ENCODE measurements at regions not wholly inside any gene's neighbourhood (a gene's known extent, or its start where the extent isn't known, plus 50 kb on each side); places are given as distances from the start of the nearest gene placed in this dataset.

DNA sequence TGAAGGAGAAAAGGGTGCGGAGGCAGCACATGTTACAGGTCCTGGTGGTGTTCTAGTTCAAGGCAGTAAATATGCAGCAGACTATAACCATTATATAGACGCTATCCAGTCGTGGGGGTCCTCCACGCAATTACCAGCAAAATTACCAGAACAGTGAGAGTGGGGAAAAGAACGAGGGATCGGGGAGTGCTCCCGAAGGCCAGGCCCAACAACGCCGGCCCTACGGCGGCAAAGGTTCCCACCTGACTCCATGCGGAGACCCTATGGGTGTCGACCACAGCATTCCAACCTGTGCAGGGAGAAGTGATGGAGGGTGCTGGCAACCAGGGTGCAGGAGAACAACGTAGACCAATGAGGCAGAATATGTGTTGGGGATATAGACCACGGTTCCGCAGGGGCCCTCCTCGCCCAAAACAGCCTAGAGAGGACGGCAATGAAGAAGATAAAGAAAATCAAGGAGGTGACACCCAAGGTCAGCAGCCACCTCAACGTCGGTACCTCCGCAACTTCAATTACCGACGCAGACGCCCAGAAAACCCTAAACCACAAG is 89.0 kb upstream of the TPM1 start:
- DNase-seq (ENCODE audit: low read depth in 3 of 3, low spot score in 1 of 3) = no peak

DNA sequence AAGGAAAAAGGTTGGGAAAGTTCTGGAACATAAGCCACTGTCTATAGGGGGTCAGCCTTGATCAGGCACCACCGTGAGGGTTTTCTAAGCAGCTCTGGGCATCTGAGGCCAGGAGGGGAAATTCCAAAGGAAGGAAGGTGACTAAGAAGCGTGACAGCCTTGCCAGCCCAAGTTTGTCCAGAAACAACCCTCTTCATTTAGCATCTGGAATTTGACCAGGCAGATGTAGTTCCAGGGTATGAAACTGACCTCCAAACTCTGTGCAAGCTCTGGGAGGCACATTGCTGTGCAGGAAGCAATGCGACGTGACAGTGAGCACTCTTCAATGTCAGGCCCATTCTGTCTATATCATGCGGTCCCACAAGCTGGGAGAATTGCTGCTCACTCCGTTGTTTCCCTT is 85.4 kb upstream of the TPM1 start:
- DNase-seq (ENCODE audit: low read depth in 3 of 3, low spot score in 1 of 3) = no peak

DNA sequence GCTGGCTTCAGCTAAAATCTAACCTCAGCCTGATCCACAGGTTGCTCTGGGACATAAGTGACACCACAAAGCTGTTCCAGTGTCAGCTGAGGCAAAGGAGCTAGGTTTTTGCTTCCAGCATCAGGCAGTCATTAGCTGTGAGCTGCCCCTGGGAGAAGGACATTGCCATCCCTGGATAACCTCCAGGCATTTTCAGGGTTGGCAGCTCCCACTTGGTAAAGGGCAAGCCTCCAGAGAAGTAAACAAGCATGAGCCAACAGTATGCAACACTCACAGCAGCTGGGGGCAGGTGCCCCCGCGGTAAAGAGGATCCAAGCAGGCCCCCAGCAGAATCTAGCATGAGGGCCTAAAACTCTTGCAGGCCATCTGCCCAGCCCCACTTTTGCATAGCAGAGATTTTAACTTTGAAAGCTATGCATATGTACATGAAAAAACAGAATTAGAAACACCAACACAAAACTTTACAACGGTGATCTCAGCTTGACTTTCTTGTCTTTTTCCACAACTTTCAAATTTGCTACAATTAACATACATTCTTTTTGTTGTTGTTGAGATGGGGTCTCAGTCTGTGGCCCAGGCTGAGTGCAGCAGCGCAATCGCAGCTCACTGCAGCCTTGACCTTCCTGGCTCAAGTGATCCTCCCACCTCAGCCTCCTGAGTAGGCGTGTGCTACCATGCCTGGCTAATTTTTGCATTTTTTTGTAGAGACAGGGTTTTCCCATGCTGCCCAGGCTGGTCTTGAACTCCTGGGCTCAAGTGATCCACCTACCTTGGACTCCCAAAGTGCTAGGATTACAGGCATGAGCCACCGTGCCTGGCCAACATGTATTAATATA is 83.8 kb upstream of the TPM1 start:
- DNase-seq (ENCODE audit: low read depth in 3 of 3, low spot score in 1 of 3) = no peak

DNA sequence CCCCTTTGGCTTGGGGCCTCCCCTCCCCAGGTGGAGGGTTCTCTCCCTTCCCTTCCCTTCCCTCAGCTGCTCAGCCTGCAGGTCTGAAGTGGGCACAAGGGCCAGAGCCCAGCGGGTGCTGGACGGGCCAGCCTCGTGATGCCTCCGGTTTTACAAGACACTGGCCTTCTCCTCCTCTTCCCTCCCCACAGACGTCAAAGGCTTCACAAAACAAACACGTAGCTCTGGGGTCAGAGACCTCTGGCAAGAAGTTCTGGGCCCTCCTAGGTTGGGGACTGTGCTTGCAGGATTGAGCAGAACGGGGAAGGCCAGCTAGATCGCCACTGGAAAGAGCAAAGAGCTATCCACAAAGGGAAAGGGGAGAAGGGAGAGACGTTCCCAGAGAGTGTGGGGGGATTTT is 81.4 kb upstream of the TPM1 start:
- no peak for DNase-seq (ENCODE audit: low read depth in 3 of 3, low spot score in 1 of 3)

DNA sequence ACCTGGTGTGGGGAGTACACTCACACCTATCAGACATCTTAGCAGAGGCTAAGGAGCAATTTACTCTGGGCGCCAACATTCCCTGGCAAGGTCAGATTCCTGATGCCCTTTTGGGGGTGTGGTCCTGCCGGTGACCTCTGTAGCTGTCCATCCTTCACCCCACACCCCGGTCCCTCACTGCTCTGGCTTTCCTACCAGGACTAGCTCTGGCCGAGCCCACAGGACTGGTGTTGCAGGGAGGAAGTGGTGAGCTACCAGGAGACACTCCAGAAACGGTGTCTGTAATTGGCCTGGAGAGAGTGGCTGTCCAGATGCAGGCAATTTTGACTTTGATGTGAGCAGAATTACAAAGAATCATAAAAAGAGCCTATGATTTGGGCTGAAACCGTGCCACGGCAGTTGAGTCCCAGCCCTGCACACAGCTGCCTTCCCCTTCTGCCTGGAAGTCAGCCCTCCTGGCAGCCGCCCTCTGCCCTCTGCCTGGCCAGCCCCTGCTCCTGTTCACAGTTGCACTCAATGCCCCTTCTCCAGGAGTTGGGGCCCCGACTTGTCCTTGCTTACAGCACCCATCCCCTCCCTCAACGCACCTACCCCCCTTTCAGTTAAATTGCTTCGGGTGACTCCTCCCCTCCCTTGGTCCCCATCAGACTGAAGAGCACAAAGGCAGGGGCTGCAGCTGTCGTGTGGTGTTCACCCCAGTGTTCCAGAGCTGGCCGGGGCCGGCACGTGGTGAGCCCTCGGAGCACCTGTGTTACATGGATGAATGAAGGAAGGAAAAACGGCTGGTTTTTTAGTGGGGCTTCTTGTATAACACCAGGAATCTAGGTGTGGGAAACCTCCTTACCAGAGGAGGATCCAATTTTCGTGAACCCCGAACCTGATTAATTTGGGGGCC is 80.2 kb upstream of the TPM1 start:
- no peak for DNase-seq (ENCODE audit: low read depth in 3 of 3, low spot score in 1 of 3)

DNA sequence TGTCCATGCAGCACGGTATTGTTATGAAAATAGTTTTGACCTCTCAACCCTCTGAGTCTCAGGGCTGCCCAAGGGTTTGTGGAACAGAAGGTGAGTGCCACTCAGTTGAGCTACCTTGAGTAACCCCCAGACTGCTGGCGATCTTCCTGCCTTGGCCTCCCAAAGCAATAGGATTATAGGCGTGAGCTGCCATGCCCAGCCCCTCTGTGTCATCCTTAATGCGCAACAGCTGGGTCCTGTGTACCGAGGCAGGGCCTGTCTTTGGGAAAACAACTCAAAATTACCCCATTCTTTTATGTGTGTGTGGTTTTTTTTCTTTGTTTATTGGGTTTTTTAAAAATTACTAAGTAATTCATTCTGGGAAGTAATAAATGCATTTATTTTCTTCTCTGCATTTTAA is 78.3 kb upstream of the TPM1 start:
- no peak for DNase-seq (ENCODE audit: low read depth in 3 of 3, low spot score in 1 of 3)

DNA sequence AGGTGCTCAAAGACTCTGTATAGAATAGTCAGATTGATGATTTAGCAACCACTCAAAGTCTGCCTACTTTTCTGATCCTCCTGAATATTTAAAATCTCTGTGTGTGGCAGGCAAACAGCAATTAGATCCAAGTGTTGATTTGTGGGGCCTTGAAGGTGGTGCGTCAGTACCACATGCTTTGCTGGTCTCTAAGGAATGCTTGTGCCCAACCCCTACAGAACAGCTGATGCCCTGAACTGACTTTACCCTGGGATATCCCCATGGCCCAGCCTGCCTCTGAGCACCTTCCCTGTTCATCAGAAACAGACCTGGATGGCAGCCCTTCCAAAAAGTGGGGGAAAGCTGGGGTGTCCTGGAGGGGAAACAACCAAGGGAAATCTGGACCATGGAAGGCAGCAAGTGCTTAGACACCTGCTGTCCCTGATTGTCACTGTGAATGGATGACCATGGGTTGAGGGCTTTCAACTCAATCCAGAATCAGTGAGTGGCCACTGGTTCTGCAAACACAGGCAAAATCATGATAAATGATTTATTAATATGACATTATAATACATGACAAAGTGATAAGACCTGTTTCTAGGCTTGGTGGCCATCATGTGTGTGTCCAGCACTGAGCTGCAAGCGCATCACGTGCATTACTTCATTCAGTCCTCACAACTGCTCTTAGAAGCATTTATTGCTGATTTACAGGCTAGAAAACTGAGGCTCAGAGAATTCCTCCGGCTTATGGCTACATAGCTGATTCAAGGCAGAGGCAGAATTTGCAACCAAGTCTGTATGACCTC is 76.1 kb upstream of the TPM1 start:
- no peak for DNase-seq (ENCODE audit: low read depth in 3 of 3, low spot score in 1 of 3)

DNA sequence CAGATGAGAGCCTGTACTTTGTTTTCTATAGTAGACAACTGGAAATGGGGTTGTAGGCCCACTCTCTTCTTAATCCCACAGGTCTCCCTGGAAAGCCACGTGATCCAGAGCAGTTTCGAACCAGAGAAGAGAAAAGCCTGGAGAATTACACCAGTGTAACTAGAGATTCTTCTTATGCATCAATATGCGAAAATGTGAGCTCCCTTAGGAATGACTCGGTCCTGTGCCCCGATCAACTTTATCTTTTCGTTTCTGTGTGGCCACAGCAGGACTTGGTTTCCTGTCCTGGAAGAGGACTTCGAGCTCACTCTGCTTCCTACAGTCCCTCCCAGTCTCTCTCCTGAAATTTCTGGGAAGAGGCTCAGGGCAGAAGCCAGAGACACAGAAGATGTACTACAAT is 73.8 kb upstream of the TPM1 start:
- DNase-seq (ENCODE audit: low read depth in 3 of 3, low spot score in 1 of 3) = no peak

DNA sequence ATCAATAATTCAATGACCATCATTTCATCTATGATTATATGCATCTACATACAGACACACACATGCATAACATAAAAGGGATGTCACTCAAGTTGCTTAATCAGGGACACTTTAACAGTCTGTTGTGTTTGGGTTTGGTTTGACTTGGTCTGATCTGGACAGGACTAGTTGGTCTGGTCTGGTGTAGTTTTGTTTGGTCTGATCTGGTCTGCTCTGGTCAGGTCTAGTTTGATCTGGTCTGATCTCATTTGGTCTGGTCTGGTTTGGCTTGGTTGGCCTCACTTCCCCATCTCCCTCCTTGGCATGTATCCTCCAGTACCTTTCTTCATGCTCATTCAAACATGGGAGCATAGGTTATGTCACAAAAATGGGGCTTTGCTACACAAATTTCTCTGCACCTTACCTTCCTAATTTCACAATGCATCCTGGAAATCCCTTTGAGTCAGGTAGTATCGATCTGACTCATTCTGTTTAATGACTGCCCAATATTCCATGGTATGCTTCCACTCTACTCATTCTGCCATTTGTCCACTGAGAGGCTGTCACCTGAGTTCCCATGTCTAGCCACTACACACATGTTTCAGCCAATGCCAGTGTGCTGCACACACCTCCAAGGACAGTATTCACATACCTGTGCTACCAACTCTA is 73.0 kb upstream of the TPM1 start:
- DNase-seq (ENCODE audit: low read depth in 3 of 3, low spot score in 1 of 3) = no peak

DNA sequence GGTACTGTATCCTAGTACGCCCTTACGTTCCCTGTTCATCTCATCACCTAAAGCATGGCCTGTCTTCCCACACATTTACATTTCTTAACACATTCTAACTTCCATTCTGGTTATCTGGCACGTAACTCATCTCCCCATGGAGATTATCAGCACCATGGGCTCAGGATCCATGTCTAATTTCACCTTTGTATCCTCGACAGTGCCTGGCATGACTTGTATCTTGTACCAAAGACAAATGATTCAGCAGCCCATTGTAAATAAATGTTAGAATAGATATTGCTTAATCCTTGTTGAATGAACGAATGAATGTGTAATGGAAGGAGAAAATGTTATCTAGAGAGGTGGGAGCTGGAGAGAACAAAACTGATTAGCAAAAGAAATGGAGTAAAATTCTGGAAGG is 69.7 kb upstream of the TPM1 start:
- no peak for DNase-seq (ENCODE audit: low read depth in 3 of 3, low spot score in 1 of 3)

DNA sequence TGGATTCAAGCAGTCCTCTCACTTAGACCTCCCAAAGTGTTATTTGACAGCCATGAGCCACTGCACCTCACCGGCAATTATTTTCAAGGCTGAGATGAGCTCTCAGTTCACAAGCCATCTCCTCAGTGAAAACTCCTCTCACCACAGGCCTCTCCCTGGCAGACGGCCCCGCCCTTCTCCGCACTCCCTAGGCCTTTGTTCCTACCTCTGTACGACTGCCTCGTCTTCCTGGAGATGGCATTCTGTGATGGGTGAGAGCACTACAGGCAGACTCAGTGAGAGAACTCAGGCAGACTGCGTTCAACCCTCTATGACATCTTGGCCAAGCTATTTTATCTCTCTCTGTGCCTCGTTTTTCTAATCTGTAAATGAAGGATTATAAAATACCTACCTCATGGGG is 67.0 kb upstream of the TPM1 start:
- no peak for DNase-seq (ENCODE audit: low read depth in 3 of 3, low spot score in 1 of 3)

DNA sequence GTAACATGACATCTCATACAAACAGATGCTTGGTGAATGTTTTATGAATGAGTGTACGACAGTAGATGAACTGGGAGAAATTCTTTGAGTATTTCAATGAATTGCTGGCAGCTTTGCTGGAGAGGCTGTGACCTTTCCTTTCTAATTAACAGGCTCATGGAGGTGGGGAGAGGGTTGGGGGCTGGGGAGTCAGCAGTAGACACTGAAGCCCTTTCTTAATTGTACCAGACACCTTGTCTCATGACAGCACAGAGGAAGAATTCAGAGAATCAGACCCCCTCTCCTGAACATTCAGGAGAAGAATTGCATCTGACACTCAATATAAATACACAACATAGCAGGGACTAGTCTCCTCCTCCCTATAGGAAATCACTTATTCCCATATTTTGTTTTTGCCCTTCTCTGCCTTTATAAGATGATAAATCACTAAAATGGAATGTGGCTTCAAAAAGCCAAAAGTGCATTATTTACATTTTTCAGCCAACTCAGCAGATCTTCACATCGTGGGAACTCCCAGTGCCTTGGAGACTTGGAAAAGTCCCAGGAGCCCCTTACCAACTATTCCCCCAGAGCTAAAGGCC is 66.2 kb upstream of the TPM1 start:
- DNase-seq (ENCODE audit: low read depth in 3 of 3, low spot score in 1 of 3) = no peak

DNA sequence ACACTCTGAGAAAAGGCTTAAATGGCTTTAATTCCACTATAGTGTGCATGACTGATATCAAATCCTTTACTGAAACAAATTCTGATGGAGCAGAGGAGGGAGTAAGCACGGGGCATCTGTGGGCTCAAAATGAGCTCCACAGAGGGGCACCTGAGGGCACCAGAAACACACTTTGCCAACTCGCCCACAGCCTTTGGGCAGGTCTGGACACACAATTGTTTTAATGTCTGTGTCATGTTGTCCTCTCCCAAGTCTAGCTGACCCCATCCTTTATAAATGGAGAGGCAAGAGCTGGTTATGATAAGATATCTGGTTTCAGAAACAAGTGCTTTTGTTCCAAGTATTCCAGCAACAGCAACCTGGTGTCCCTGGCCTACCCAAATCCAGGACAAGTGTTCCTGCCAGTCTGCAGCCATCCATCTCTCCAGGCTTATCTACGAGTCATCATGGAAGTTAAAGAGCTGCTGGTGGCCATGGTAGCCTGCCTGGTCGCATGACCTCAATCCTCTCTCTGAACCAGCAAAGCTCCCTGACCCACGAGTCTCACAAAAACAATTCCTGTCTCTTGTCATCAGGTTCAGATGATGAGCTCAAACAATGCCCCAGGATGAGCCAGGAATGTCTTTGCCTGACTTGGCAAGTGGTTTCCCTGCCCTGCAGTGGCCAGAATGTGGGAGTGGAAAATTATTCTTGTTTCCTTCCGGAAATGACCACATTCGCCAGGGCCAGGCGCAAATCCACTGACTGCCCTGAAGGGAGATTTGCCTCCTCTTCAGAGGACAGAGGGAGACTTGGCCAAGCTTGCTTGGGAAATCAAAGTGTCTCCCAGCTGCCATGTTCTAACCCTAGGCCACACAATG is 64.4 kb upstream of the TPM1 start:
- no peak for DNase-seq (ENCODE audit: low read depth in 3 of 3, low spot score in 1 of 3)

DNA sequence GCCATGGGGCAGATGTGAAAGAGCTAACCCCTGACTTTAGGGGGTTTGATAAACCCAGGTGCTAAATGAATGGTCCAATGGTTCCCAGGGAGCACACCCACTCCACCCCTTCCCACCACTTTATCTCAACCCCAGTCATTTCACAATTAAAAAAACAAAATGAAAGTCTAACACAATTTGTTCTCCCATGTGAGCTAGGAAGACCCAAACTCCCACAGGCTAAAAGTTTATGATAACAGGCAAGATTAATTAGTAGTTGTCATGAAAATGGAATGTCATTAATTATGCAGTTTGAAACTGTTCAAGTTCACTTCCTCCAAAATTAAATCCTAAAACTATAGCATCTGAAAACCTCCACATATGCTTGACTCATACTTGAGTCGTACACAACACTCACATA is 63.3 kb upstream of the TPM1 start:
- DNase-seq (ENCODE audit: low read depth in 3 of 3, low spot score in 1 of 3) = no peak

DNA sequence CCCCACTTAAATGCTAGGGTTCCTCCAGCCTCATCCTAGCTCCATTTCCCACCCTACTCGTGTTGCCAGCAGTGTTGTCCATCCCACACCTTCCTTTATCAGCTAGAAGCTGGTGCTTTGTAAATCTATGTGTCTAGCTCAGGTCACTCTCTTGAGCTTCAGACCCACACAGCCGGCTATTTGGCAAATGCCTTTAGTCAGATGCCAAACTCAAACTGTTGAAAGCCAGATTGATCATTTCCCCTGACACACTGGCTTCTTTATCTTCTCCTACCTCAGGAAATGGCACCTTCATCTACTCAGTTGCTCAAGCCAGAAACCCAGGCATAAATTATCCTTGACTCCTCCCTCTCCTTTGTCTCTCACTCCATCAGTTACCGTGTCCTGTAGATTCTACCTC is 61.5 kb upstream of the TPM1 start:
- DNase-seq (ENCODE audit: low read depth in 3 of 3, low spot score in 1 of 3) = no peak

DNA sequence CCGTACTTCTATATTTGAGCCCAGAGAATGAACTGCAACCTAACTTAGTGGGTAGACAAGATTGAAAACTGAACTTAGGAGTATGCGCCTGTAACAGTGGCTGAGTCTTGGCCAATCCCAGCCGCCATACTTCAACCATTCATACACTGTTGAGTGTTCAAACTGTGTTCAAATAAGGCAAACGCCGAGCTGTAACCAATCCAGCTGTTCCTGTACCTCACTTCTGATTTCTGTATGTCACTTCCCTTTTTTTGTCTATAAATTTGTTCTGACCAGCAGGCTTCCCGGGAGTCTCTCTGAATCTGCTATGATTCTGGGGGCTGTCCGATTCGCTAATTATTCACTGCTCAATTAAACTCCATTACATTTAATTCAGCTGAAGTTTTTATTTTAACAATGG is 58.6 kb upstream of the TPM1 start:
- no peak for DNase-seq (ENCODE audit: low read depth in 3 of 3, low spot score in 1 of 3)

DNA sequence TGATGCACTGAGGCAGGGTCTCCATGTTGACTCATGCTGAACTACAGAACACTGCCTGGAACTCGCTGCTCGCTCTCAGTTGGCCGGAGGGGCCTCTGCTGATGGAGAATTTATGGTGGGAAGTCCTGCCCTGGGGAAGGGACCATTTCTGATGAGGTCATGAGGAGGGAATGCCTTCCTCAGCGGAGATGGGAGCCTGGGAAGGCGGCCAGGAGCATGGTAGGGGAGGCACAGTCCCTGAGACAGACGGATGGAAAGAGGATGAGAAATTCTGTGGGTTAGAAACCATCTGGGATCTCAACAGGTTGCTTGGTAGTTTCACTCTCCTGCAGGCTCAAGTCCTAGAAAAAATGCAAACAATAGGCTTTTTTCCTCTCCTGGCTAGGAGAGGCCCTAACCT is 56.8 kb upstream of the TPM1 start:
- DNase-seq (ENCODE audit: low read depth in 3 of 3, low spot score in 1 of 3) = no peak

DNA sequence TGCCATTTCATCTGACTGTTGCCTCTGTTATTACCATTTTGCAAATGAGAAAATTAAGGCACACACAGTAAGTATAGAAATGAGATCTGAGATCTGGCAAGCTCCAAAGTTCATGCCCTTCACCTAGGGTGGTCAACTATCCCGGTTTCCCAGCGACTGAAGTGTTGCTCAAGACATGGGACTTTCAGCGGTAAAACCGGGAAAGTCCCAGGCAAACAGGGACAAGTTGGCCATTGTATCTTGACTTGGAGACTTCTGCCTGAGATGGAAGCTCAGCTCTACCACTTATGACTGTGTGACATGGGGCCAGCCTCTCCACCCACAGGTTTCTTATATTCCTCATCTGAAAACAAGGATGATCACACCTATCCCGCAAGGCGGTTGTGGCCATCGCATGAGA is 55.6 kb upstream of the TPM1 start:
- no peak for DNase-seq (ENCODE audit: low read depth in 3 of 3, low spot score in 1 of 3)

DNA sequence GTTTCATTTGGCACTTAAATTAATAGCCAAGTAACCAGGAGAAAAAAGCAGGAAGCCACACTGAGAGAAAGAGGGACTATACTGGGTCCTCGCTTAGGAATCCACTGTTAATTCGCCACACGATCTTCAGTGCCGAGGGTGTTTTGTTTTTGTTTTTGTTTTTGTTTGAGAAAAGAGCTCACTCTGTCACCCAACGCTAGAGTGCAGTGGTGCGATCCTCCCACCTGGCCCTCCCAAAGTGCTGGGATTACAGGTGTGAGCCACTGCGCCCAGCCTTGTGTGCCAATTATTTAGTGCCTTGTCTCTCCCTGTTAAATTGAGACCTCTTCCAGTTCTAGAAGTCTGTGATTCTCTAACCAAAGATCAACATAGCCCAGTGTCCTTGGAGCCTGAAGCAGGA is 53.8 kb upstream of the TPM1 start:
- no peak for DNase-seq (ENCODE audit: low read depth in 3 of 3, low spot score in 1 of 3)

All from stimulated activated CD4-positive, alpha-beta T cell treated with anti-CD3 and anti-CD28 coated beads, TNF-alpha, amount 100 ng/mL, for 1 hour (primary cell).